ENCODE measurements at regions not wholly inside any gene's neighbourhood (a gene's known extent, or its start where the extent isn't known, plus 50 kb on each side); places are given as distances from the start of the nearest gene placed in this dataset.

- H3K9me3 ChIP-seq (ENCODE audit: control insufficient read depth in 2 of 2, low read length in 2 of 2), result no peaks in the 10 kb centered on the region
- peak overlapping the region; percentile 12 for H3K4me3 ChIP-seq (ENCODE audit: low read depth, low read length)
- Mint-ChIP-seq H3K27me3 (no peaks in the 10 kb centered on the region), H3K4me3 (no peak overlapping the region), H3K36me3 (no peaks in the 10 kb centered on the region), H3K27ac (peak overlapping the region in 2 of 3 donors; percentile 52 to 70), H3K4me1 (peaks cover 16 to 32% (median 27%) of the 10 kb centered on the region in 4 donors), H3K9me3 (peaks cover 0 to 1% (median 0%) of the 10 kb centered on the region in 7 donors)
- H3K27me3 ChIP-seq (ENCODE audit: control insufficient read depth, insufficient read depth, low read length), result no peaks in the 10 kb centered on the region
- no peaks in the 10 kb centered on the region for H3K36me3 ChIP-seq (ENCODE audit: control insufficient read depth, insufficient read depth, low read length)
- DNase-seq (peak in 2 of 3 donors; percentile 62 to 73), ATAC-seq (ENCODE audit: low read depth in 2 of 2) (peak; percentile 54 to 62)
- H3K27ac ChIP-seq (ENCODE audit: insufficient read depth, low read length, poor library complexity, severe bottlenecking), result no peak overlapping the region
- H3K4me1 ChIP-seq (ENCODE audit: control insufficient read depth, insufficient read depth, low read length, poor library complexity, severe bottlenecking), result peaks cover 14% of the 10 kb centered on the region
Measured at GRCh38 chr1:193406901-193407300, 220.5 kb upstream of the B3GALT2 start.

DNA sequence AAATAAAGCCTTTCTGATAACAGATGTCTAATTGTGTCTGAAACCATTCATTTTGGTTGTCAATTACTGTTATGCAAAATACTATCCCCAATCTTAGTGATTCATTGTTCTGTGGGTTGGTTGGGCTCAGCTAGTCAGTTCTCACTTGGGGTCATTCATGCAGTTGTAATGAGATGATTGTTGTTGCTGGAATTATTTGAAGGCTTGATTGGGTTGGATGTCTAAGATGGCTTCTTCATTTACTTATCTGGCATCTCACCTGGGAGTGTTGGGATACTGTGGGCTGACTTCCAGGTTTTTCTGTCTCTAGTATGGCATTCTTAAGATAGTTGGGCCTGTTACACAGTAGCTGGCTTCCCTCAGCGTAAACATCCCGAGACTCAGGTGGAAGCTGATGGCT, 217.8 kb upstream of the B3GALT2 start:
- H3K4me3 ChIP-seq (ENCODE audit: low read depth, low read length), result no peak overlapping the region
- Mint-ChIP-seq H3K4me1 (peaks cover 13 to 24% (median 22%) of the 10 kb centered on the region in 4 donors), H3K36me3 (no peaks in the 10 kb centered on the region), H3K27me3 (no peaks in the 10 kb centered on the region), H3K27ac (no peak overlapping the region), H3K9me3 (peaks cover 0 to 1% (median 0%) of the 10 kb centered on the region in 7 donors), H3K4me3 (no peak overlapping the region)
- H3K4me1 ChIP-seq (ENCODE audit: control insufficient read depth, insufficient read depth, low read length, poor library complexity, severe bottlenecking), result peaks cover 9% of the 10 kb centered on the region
- no peak overlapping the region for H3K27ac ChIP-seq (ENCODE audit: insufficient read depth, low read length, poor library complexity, severe bottlenecking)
- no peaks in the 10 kb centered on the region for H3K27me3 ChIP-seq (ENCODE audit: control insufficient read depth, insufficient read depth, low read length)
- DNase-seq (no peak), ATAC-seq (ENCODE audit: low read depth in 2 of 2) (no peak)
- no peaks in the 10 kb centered on the region for H3K9me3 ChIP-seq (ENCODE audit: control insufficient read depth in 2 of 2, low read length in 2 of 2)
- H3K36me3 ChIP-seq (ENCODE audit: control insufficient read depth, insufficient read depth, low read length), result no peaks in the 10 kb centered on the region

GRCh38 chr1:193402977-193403376, 216.6 kb upstream of the B3GALT2 start:
- Histone ChIP-seq H3K27me3 (ENCODE audit: control insufficient read depth, insufficient read depth, low read length) (no peaks in the 10 kb centered on the region), H3K36me3 (ENCODE audit: control insufficient read depth, insufficient read depth, low read length) (no peaks in the 10 kb centered on the region), H3K9me3 (ENCODE audit: control insufficient read depth in 2 of 2, low read length in 2 of 2) (no peaks in the 10 kb centered on the region), H3K27ac (ENCODE audit: insufficient read depth, low read length, poor library complexity, severe bottlenecking) (no peak overlapping the region), H3K4me1 (ENCODE audit: control insufficient read depth, insufficient read depth, low read length, poor library complexity, severe bottlenecking) (peaks cover 9% of the 10 kb centered on the region), H3K4me3 (ENCODE audit: low read depth, low read length) (no peak overlapping the region)
- Mint-ChIP-seq H3K4me3 (no peak overlapping the region), H3K36me3 (no peaks in the 10 kb centered on the region), H3K27me3 (no peaks in the 10 kb centered on the region), H3K27ac (no peak overlapping the region), H3K4me1 (peaks cover 11 to 19% (median 17%) of the 10 kb centered on the region in 4 donors), H3K9me3 (no peaks in the 10 kb centered on the region)
- ATAC-seq (ENCODE audit: low read depth in 2 of 2), result no peak
- no peak for DNase-seq

- Mint-ChIP-seq H3K36me3 (no peaks in the 10 kb centered on the region), H3K9me3 (peaks cover 0 to 3% (median 0%) of the 10 kb centered on the region in 7 donors), H3K27me3 (no peaks in the 10 kb centered on the region), H3K27ac (no peak overlapping the region), H3K4me1 (peaks cover 7 to 16% (median 12%) of the 10 kb centered on the region in 4 donors), H3K4me3 (no peak overlapping the region)
- Histone ChIP-seq H3K4me3 (ENCODE audit: low read depth, low read length) (no peak overlapping the region), H3K27me3 (ENCODE audit: control insufficient read depth, insufficient read depth, low read length) (no peaks in the 10 kb centered on the region), H3K9me3 (ENCODE audit: control insufficient read depth in 2 of 2, low read length in 2 of 2) (no peaks in the 10 kb centered on the region), H3K4me1 (ENCODE audit: control insufficient read depth, insufficient read depth, low read length, poor library complexity, severe bottlenecking) (peaks cover 5% of the 10 kb centered on the region), H3K36me3 (ENCODE audit: control insufficient read depth, insufficient read depth, low read length) (no peaks in the 10 kb centered on the region), H3K27ac (ENCODE audit: insufficient read depth, low read length, poor library complexity, severe bottlenecking) (no peak overlapping the region)
- DNase-seq (no peak), ATAC-seq (ENCODE audit: low read depth in 2 of 2) (no peak)
Measured at GRCh38 chr1:193402037-193402436, 215.6 kb upstream of the B3GALT2 start.

- no peaks in the 10 kb centered on the region for H3K27me3 Mint-ChIP-seq
- H3K9me3 Mint-ChIP-seq, result peaks cover 0 to 8% (median 0%) of the 10 kb centered on the region in 7 donors
- ATAC-seq (ENCODE audit: low read depth in 2 of 2), result no peak
Measured at GRCh38 chr1:193394336-193394735, 207.9 kb upstream of the B3GALT2 start.

GRCh38 chr1:193392686-193393085, 206.3 kb upstream of the B3GALT2 start:
- no peak for ATAC-seq (ENCODE audit: low read depth in 2 of 2)
- H3K27me3 ChIP-seq (ENCODE audit: control insufficient read depth, insufficient read depth, low read length), result no peaks in the 10 kb centered on the region
- no peaks in the 10 kb centered on the region for H3K4me1 ChIP-seq (ENCODE audit: control insufficient read depth, insufficient read depth, low read length, poor library complexity, severe bottlenecking)
- no peak overlapping the region for H3K4me3 ChIP-seq (ENCODE audit: low read depth, low read length)
- H3K4me3 Mint-ChIP-seq, result no peak overlapping the region
- H3K27ac ChIP-seq (ENCODE audit: insufficient read depth, low read length, poor library complexity, severe bottlenecking), result no peak overlapping the region
- no peaks in the 10 kb centered on the region for H3K4me1 Mint-ChIP-seq
- no peak for DNase-seq
- H3K27ac Mint-ChIP-seq, result no peak overlapping the region
- H3K36me3 Mint-ChIP-seq, result no peaks in the 10 kb centered on the region
- H3K9me3 ChIP-seq (ENCODE audit: control insufficient read depth in 2 of 2, low read length in 2 of 2), result no peaks in the 10 kb centered on the region
- no peaks in the 10 kb centered on the region for H3K36me3 ChIP-seq (ENCODE audit: control insufficient read depth, insufficient read depth, low read length)
- no peaks in the 10 kb centered on the region for H3K27me3 Mint-ChIP-seq
- H3K9me3 Mint-ChIP-seq, result peaks cover 0 to 8% (median 1%) of the 10 kb centered on the region in 7 donors

More at GRCh38 chr1:193394336-193394735, 207.9 kb upstream of the B3GALT2 start:
- no peaks in the 10 kb centered on the region for H3K9me3 ChIP-seq (ENCODE audit: control insufficient read depth in 2 of 2, low read length in 2 of 2)
- no peaks in the 10 kb centered on the region for H3K36me3 ChIP-seq (ENCODE audit: control insufficient read depth, insufficient read depth, low read length)
- H3K27ac Mint-ChIP-seq, result no peak overlapping the region
- no peak overlapping the region for H3K4me3 ChIP-seq (ENCODE audit: low read depth, low read length)
- no peaks in the 10 kb centered on the region for H3K36me3 Mint-ChIP-seq
- H3K27ac ChIP-seq (ENCODE audit: insufficient read depth, low read length, poor library complexity, severe bottlenecking), result no peak overlapping the region
- no peak for DNase-seq
- H3K27me3 ChIP-seq (ENCODE audit: control insufficient read depth, insufficient read depth, low read length), result no peaks in the 10 kb centered on the region
- H3K4me3 Mint-ChIP-seq, result no peak overlapping the region
- no peaks in the 10 kb centered on the region for H3K4me1 Mint-ChIP-seq
- no peaks in the 10 kb centered on the region for H3K4me1 ChIP-seq (ENCODE audit: control insufficient read depth, insufficient read depth, low read length, poor library complexity, severe bottlenecking)

GRCh38 chr1:193388683-193389082, 202.3 kb upstream of the B3GALT2 start:
- DNase-seq, result no peak
- Mint-ChIP-seq H3K27me3 (no peaks in the 10 kb centered on the region), H3K4me3 (no peak overlapping the region), H3K4me1 (no peaks in the 10 kb centered on the region), H3K36me3 (no peaks in the 10 kb centered on the region), H3K27ac (no peak overlapping the region), H3K9me3 (peaks cover 0 to 4% (median 2%) of the 10 kb centered on the region in 7 donors)
- ATAC-seq (ENCODE audit: low read depth in 2 of 2), result no peak
- Histone ChIP-seq H3K4me3 (ENCODE audit: low read depth, low read length) (no peak overlapping the region), H3K27ac (ENCODE audit: insufficient read depth, low read length, poor library complexity, severe bottlenecking) (no peak overlapping the region), H3K27me3 (ENCODE audit: control insufficient read depth, insufficient read depth, low read length) (no peaks in the 10 kb centered on the region), H3K36me3 (ENCODE audit: control insufficient read depth, insufficient read depth, low read length) (no peaks in the 10 kb centered on the region), H3K9me3 (ENCODE audit: control insufficient read depth in 2 of 2, low read length in 2 of 2) (no peaks in the 10 kb centered on the region), H3K4me1 (ENCODE audit: control insufficient read depth, insufficient read depth, low read length, poor library complexity, severe bottlenecking) (no peaks in the 10 kb centered on the region)

DNA sequence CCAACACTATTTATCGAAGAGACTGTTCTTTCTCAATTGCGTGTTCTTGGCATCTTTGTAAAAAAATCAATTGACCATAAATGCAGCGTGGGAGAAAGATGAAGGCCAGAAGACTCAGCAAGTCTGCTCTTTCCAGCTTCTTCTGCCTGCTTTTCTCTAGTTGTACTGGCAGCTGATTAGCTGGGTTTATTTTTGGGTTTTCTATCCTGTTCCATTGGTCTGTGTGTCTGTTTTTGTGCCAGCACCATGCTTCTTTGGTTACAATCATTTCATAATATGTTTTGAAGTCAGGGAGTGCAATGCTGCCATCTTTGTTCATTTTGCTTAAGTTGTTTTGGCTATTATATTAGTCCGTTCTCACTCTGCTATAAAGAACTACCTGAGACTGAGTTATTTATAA, 201.8 kb upstream of the B3GALT2 start:
- Histone ChIP-seq H3K27me3 (ENCODE audit: control insufficient read depth, insufficient read depth, low read length) (no peaks in the 10 kb centered on the region), H3K4me3 (ENCODE audit: low read depth, low read length) (no peak overlapping the region), H3K9me3 (ENCODE audit: control insufficient read depth in 2 of 2, low read length in 2 of 2) (no peaks in the 10 kb centered on the region), H3K27ac (ENCODE audit: insufficient read depth, low read length, poor library complexity, severe bottlenecking) (no peak overlapping the region), H3K4me1 (ENCODE audit: control insufficient read depth, insufficient read depth, low read length, poor library complexity, severe bottlenecking) (no peaks in the 10 kb centered on the region), H3K36me3 (ENCODE audit: control insufficient read depth, insufficient read depth, low read length) (no peaks in the 10 kb centered on the region)
- DNase-seq (no peak), ATAC-seq (ENCODE audit: low read depth in 2 of 2) (no peak)
- H3K27ac Mint-ChIP-seq, result no peak overlapping the region
- H3K36me3 Mint-ChIP-seq, result no peaks in the 10 kb centered on the region
- H3K4me1 Mint-ChIP-seq, result no peaks in the 10 kb centered on the region
- H3K4me3 Mint-ChIP-seq, result no peak overlapping the region
- H3K27me3 Mint-ChIP-seq, result no peaks in the 10 kb centered on the region
- peaks cover 0 to 4% (median 2%) of the 10 kb centered on the region in 7 donors for H3K9me3 Mint-ChIP-seq

Data from CD4-positive, CD25-positive, alpha-beta regulatory T cell (primary cell).